NCI-H2107 (cell line): ENCODE measurements at regions not wholly inside any gene's neighbourhood (a gene's known extent, or its start where the extent isn't known, plus 50 kb on each side); places are given as distances from the start of the nearest gene placed in this dataset.

Experiments
- DNase-seq: peaks from one replicate; lab custom pipeline; 2025; lab: John Stamatoyannopoulos, UW

DNA sequence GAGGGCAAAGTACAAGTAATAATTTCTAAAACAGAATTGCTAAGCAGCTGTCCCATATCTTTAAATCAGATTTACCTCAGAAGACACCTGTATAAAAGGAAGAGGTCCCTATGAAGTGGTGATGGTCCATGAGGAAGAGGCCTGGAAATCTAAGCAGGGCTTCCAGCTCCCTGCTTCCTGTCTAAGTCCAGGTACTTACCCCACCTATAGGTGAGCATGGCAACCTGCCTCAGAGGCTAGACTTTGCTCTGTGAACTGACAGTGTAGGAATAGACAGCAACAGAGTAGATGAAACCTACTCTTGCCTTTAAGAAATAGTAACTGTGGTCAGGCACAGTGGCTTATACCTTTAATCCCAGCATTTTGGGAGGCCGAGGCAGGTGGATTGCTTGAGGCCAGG is 55.8 kb upstream of the ARRDC3 start:
- no peak for DNase-seq

DNA sequence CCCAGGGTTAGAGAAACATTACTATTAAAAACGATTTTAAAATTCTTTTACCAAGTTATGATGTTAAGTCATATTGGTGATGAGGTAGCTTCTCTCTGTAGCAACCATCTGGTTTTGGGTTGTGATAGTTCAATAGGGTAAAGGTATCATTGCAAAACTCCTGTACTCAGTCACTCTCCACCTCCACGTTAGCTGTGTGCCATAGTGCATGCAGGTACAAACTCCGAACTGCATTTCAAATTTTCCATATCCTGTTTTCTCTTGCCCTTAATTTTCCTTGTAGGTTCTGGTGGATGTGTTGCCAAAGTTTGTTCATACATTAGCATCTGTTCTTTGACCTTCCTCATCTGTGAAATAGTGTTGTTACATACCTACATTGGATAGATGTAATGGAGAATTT is 53.1 kb upstream of the ARRDC3 start:
- no peak for DNase-seq

DNA sequence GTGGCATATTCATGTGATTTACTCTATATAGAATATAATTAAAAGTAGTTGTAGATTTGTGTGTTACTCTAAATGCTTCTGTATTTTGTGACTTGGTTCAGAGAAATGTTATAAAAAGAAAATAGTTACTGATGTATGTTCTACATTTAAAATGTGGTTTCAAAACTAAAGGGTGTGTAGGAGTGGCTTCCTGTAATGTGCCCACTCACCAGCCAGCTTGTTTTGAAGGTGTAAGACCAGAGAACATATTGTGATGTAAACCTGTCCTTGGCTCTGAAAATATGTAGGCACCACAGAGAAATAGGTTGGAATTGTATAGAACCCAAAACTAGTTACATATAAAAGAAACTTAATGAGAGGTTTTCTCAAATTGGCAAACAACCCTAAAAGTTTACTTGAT is 51.2 kb upstream of the ARRDC3 start:
- no peak for DNase-seq

DNA sequence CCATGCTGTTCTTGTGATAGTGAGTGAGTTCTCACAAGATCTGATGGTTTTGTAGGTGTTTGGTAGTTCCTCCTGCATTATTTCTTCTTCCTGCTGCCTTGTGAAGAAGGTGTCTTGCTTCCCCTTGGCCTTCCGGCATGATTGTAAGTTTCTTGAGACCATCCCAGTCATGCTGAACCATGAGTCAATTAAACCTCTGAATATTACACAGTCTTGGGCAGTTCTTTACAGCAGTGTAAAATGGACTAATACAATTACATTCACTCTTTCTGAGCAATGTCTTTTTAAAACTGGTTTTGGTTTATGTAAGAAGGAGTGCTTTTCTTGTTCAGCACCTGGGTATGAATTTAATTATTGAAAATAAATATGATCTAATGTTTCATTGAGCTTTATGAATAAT is 50.7 kb upstream of the ARRDC3 start:
- no peak for DNase-seq
